ENCODE measurements at regions not wholly inside any gene's neighbourhood (a gene's known extent, or its start where the extent isn't known, plus 50 kb on each side); places are given as distances from the start of the nearest gene placed in this dataset.

DNA sequence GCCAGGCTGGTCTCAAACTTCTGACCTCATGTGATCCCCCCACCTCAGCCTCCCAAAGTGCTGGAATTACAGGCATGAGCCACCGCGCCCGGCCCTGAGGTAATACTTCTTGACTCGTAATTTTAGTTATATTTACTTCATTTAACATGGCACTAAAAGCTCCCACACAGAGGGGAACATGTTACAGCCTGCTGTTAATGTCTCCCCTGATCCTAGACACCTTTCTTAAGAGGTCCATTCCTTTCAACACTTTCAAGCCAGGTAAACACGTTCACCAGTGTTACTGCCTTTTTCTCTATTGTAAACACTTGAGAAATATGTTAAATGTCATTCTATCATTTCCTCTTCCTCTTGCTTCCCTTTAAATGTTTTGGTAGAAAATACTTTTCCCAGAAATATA, 161.4 kb downstream of the METTL4 start:
- TF ChIP-seq POLR2AphosphoS5 (IDR thresholded peaks at IDR 0.05; ENCODE audit: low read depth): no peak
- TF ChIP-seq, protein P1, sequence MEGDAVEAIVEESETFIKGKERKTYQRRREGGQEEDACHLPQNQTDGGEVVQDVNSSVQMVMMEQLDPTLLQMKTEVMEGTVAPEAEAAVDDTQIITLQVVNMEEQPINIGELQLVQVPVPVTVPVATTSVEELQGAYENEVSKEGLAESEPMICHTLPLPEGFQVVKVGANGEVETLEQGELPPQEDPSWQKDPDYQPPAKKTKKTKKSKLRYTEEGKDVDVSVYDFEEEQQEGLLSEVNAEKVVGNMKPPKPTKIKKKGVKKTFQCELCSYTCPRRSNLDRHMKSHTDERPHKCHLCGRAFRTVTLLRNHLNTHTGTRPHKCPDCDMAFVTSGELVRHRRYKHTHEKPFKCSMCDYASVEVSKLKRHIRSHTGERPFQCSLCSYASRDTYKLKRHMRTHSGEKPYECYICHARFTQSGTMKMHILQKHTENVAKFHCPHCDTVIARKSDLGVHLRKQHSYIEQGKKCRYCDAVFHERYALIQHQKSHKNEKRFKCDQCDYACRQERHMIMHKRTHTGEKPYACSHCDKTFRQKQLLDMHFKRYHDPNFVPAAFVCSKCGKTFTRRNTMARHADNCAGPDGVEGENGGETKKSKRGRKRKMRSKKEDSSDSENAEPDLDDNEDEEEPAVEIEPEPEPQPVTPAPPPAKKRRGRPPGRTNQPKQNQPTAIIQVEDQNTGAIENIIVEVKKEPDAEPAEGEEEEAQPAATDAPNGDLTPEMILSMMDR (IDR thresholded peaks at IDR 0.05; ENCODE audit: insufficient read depth, low read length): no peak
- no peak for TF ChIP-seq GABPA (IDR thresholded peaks at IDR 0.05; ENCODE audit: low read depth)
- TF ChIP-seq, protein P2, sequence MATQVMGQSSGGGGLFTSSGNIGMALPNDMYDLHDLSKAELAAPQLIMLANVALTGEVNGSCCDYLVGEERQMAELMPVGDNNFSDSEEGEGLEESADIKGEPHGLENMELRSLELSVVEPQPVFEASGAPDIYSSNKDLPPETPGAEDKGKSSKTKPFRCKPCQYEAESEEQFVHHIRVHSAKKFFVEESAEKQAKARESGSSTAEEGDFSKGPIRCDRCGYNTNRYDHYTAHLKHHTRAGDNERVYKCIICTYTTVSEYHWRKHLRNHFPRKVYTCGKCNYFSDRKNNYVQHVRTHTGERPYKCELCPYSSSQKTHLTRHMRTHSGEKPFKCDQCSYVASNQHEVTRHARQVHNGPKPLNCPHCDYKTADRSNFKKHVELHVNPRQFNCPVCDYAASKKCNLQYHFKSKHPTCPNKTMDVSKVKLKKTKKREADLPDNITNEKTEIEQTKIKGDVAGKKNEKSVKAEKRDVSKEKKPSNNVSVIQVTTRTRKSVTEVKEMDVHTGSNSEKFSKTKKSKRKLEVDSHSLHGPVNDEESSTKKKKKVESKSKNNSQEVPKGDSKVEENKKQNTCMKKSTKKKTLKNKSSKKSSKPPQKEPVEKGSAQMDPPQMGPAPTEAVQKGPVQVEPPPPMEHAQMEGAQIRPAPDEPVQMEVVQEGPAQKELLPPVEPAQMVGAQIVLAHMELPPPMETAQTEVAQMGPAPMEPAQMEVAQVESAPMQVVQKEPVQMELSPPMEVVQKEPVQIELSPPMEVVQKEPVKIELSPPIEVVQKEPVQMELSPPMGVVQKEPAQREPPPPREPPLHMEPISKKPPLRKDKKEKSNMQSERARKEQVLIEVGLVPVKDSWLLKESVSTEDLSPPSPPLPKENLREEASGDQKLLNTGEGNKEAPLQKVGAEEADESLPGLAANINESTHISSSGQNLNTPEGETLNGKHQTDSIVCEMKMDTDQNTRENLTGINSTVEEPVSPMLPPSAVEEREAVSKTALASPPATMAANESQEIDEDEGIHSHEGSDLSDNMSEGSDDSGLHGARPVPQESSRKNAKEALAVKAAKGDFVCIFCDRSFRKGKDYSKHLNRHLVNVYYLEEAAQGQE (IDR thresholded peaks at IDR 0.05; ENCODE audit: insufficient replicate concordance, low read depth): no peak
- no peak for TF ChIP-seq SPI1 (IDR thresholded peaks at IDR 0.05; ENCODE audit: borderline replicate concordance, low read depth)

Data from HL-60 (cell line).